K562 (cell line): ENCODE measurements at regions not wholly inside any gene's neighbourhood (a gene's known extent, or its start where the extent isn't known, plus 50 kb on each side); places are given as distances from the start of the nearest gene placed in this dataset.

ENCODE experiments used
- ATAC-seq: fragments of 200-7000 bp; cut with Tn5 transposase; 3 replicates; pipeline ENCODE4 v1.9.1; 2020; ENCODE audit warnings: moderate library complexity
- BruUV-seq: library from RNA; stranded (reverse); fragments of 400-500 nt; replicated peaks from 2 replicates; lab custom pipeline; 2021; lab: Mats Ljungman, UMichigan
- CTCF ChIA-PET: fragments of 300-600 bp; formaldehyde crosslinking; extraction: SDS; loops from one replicate; lab custom pipeline; 2021; ENCODE audit warnings: low intra/inter-chr PET ratio; lab: Yijun Ruan, JAX
- POLR2A ChIA-PET: fragments of 300-600, 350-650 bp; sonication (Branson Sonifier 250); formaldehyde crosslinking; extraction: SDS; loops from one replicate; lab custom pipeline; 2021; ENCODE audit warnings: antibody characterized with exemption, inconsistent platforms; lab: Yijun Ruan, JAX
- DNase-seq, 4 experiments: peaks; one replicate each; pipeline versions ENCODE4 v3.0.0 to v3.0.0-alpha.2; 2011 to 2018; ENCODE audit warnings: low spot score in 3 of 4, mixed read lengths in 3 of 4; ENCODE audit errors: extremely low read depth in 1 of 4
- FAIRE-seq: peaks from 2 replicates; lab custom pipeline; 2011; peaks lifted over from hg19 to GRCh38; lab: Jason Lieb, UNC
- H2AFZ ChIP-seq: 2 replicates; pipeline ENCODE4 v1.6.0; 2011; ENCODE audit warnings: low read depth, low read length, control low read depth, inconsistent platforms
- H3K27ac ChIP-seq: fragments of 200-600 bp; 3 replicates; pipeline ENCODE4 v1.8.0; 2011; ENCODE audit warnings: low read depth, mild to moderate bottlenecking, control low read depth, inconsistent platforms, low read length, moderate library complexity, mixed read lengths; ENCODE audit errors: extremely low read depth
- H3K27me3 ChIP-seq, 2 experiments: fragments of 300-600 bp in 1 of 2; 2 replicates in 1 of 2; 3 replicates in 1 of 2; pipeline versions ENCODE4 v1.6.0 to v1.8.0; 2011; ENCODE audit warnings: inconsistent platforms in 2 of 2, low read length in 2 of 2, mild to moderate bottlenecking in 1 of 2, mixed read lengths in 1 of 2, moderate library complexity in 1 of 2; ENCODE audit not compliant: control insufficient read depth in 2 of 2, insufficient read depth in 2 of 2
- H3K36me3 ChIP-seq: fragments of 300-600 bp; 3 replicates; pipeline ENCODE4 v1.8.0; 2011; ENCODE audit warnings: mild to moderate bottlenecking, low read length, inconsistent platforms; ENCODE audit not compliant: control insufficient read depth, insufficient read depth
- H3K4me1 ChIP-seq, 2 experiments: fragments of 200-600 bp in 1 of 2; replicated peaks in 1 of 2; 2 replicates in 1 of 2; 3 replicates in 1 of 2; pipeline versions ENCODE4 v1.5.1 to v1.8.0; 2011; ENCODE audit warnings: inconsistent platforms in 2 of 2, low read length in 2 of 2, mild to moderate bottlenecking in 1 of 2, mixed read lengths in 1 of 2, moderate library complexity in 1 of 2; ENCODE audit not compliant: control insufficient read depth in 2 of 2, insufficient read depth in 2 of 2
- H3K4me2 ChIP-seq: 2 replicates; pipeline ENCODE4 v1.6.1; 2011; ENCODE audit warnings: low read length, control low read depth, inconsistent platforms, mixed read lengths; ENCODE audit not compliant: insufficient read depth
- H3K4me3 ChIP-seq: fragments of 200-600 bp; sonication (generic), shearing (Covaris generic); 2 replicates; pipeline ENCODE4 v1.5.1; 2016; ENCODE audit warnings: control low read depth, inconsistent platforms
- H3K79me2 ChIP-seq: fragments of 200-600 bp; 3 replicates; pipeline ENCODE4 v1.8.0; 2011; ENCODE audit warnings: low read length, inconsistent platforms; ENCODE audit not compliant: control insufficient read depth, insufficient read depth
- H3K9ac ChIP-seq, 2 experiments: 2 replicates each; pipeline versions ENCODE4 v1.6.0 to v1.6.1; 2011; ENCODE audit warnings: low read depth in 2 of 2, low read length in 2 of 2, control low read depth in 1 of 2, inconsistent platforms in 1 of 2, mild to moderate bottlenecking in 1 of 2, mixed read lengths in 1 of 2; ENCODE audit not compliant: insufficient read depth in 1 of 2
- H3K9me1 ChIP-seq: one replicate; pipeline ENCODE4 v1.6.0; 2011; ENCODE audit warnings: inconsistent platforms, mild to moderate bottlenecking, low read length, moderate library complexity; ENCODE audit not compliant: control insufficient read depth, insufficient read depth
- H3K9me3 ChIP-seq: replicated peaks from 2 replicates; pipeline ENCODE4 v1.5.1; 2011; ENCODE audit warnings: low read depth, low read length, inconsistent platforms; ENCODE audit not compliant: control insufficient read depth, insufficient read depth
- H4K20me1 ChIP-seq: replicated peaks from 2 replicates; pipeline ENCODE4 v1.6.1; 2011; ENCODE audit warnings: low read length, inconsistent platforms, mixed read lengths; ENCODE audit not compliant: control insufficient read depth, insufficient read depth
- ATF3 ChIP-seq, 2 experiments: fragments of 450-650 bp in 1 of 2; sonication (generic) in 1 of 2; formaldehyde crosslinking in 1 of 2; IDR thresholded peaks in 1 of 2; conservative IDR thresholded peaks in 1 of 2; 2 replicates each; pipeline versions ENCODE4 v1.6.1 to v1.8.1; 2016 to 2023; ENCODE audit warnings: mild to moderate bottlenecking in 2 of 2, moderate library complexity in 2 of 2, inconsistent platforms in 1 of 2, missing genetic modification reagents in 1 of 2
- DPF2 ChIP-seq: fragments of 450-650 bp; IDR thresholded peaks from 2 replicates; pipeline ENCODE4 v1.6.1; 2016
- HNRNPL ChIP-seq: fragments of 200-400 bp; formaldehyde crosslinking; IDR thresholded peaks from 2 replicates; pipeline ENCODE4 v1.6.1; 2017; ENCODE audit warnings: low read depth, mild to moderate bottlenecking, low read length
- PHF20 ChIP-seq: fragments of 450-650 bp; IDR thresholded peaks from 2 replicates; pipeline ENCODE4 v1.6.1; 2018; ENCODE audit not compliant: partially characterized antibody
- RAD21 ChIP-seq, 2 experiments: fragments of 250-450 bp in 1 of 2; fragments of 450-650 bp in 1 of 2; sonication (Bioruptor Pico) in 1 of 2; formaldehyde crosslinking in 1 of 2; IDR thresholded peaks in 1 of 2; conservative IDR thresholded peaks in 1 of 2; 2 replicates each; pipeline versions ENCODE4 v1.4.0 to v1.8.0; 2020 to 2022; ENCODE audit warnings: mild to moderate bottlenecking in 2 of 2, moderate library complexity in 1 of 2
- ZNF511 ChIP-seq: sonication (generic); formaldehyde crosslinking; IDR thresholded peaks from 2 replicates; pipeline ENCODE4 v1.8.0; 2022; ENCODE audit warnings: mild to moderate bottlenecking, missing genetic modification reagents
- WGBS: fragments of 100-300 bp; shearing (Covaris generic); methylation state at CpG from one replicate; pipeline ENCODE4 v1.1.6; 2016; ENCODE audit warnings: low coverage, mixed read lengths; ENCODE audit not compliant: insufficient coverage; ENCODE audit errors: missing lambda C conversion rate; 5-methylcytosine and 5-hydroxymethylcytosine counted together
- in situ Hi-C: fragments of 300-500 bp; cut with MboI; formaldehyde crosslinking; loops from 4 replicates; pipeline ENCODE4 v1.15.0; 2018; ENCODE audit warnings: inconsistent platforms, mixed read lengths
- intact Hi-C: fragments of 100-400 bp; cut with micrococcal nuclease; formaldehyde crosslinking; loops from 2 replicates; pipeline ENCODE4 v1.14.2; 2022
- TF ChIP-seq, protein P1 (sequence below): fragments of 200-600 bp; sonication (generic); IDR thresholded peaks from one replicate; pipeline ENCODE4 v1.6.1; 2012; ENCODE audit warnings: mild to moderate bottlenecking, low read depth, low read length, inconsistent platforms

DNA sequence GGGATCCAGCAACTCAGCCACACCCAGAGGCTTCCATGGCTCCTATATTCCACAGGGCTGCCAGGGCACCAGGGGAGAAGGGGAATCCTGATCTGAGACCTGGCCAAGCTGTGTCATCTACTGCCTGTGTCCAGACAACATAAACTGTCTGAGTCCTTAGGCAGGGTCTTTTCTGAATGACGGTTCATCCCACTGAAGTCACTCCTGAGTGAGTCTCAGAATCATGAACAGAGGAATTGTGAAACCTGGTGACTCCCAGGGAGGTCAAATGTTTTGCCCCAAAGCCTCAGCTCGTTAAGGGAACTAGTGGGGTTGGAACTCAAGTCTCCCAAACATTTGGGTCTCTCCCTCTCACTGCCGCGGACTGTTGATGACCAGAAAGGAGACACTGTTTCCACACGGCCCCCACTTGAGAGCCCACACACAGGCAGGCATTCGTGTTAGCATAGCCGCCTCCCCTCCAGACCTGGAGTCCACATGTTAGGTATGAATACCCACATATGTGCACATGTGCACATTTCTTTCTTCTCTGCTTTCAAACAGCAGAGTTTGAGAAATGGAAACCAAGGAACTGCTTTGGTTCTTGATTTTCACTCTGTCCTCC lies 87.2 kb upstream of the KCNK12 start:
- Histone ChIP-seq H4K20me1 (peaks cover 8% of the 10 kb centered on the region; the same call in 1 of the 2 replicates), H3K79me2 (no peaks in the 10 kb centered on the region), H3K4me3 (no peak overlapping the region), H3K27ac (no peak overlapping the region), H3K9me3 (no peaks in the 10 kb centered on the region), H3K9ac (no peak overlapping the region), H3K36me3 (no peaks in the 10 kb centered on the region), H3K4me1 (peaks cover 0 to 9% of the 10 kb centered on the region in 2 experiments; a peak in 3 of 5 replicates), H3K4me2 (no peak overlapping the region), H2AFZ (no peak overlapping the region), H3K9me1 (peaks cover 3% of the 10 kb centered on the region), H3K27me3 (peaks cover 3 to 42% of the 10 kb centered on the region in 2 experiments; a peak in 4 of 5 replicates)
- BruUV-seq: no TSS peak
- FAIRE-seq (no peak), DNase-seq (no peak), ATAC-seq (no peak)
- in situ Hi-C loops: no loop called here
- WGBS: 4% methylated on average over 7 of the region's 7 CpGs
- intact Hi-C loops: loop anchor here (5.0 kb wide), 1 partner anchor 109 kb away; no protein-coding TSS in a partner anchor
- ChIA-PET POLR2A (interaction anchor here (0.5 to 0.6 kb wide), 2 partner anchors 17 to 113 kb away, joined by 3 read pairs; no protein-coding TSS in a partner anchor), CTCF (no interaction called here)
- no peak for TF ChIP-seq RAD21 (CRISPR knock-in tag; conservative IDR thresholded peaks at IDR 0.05 in 1 of 2, IDR thresholded peaks at IDR 0.05 in 1 of 2)
- TF ChIP-seq, protein P1, sequence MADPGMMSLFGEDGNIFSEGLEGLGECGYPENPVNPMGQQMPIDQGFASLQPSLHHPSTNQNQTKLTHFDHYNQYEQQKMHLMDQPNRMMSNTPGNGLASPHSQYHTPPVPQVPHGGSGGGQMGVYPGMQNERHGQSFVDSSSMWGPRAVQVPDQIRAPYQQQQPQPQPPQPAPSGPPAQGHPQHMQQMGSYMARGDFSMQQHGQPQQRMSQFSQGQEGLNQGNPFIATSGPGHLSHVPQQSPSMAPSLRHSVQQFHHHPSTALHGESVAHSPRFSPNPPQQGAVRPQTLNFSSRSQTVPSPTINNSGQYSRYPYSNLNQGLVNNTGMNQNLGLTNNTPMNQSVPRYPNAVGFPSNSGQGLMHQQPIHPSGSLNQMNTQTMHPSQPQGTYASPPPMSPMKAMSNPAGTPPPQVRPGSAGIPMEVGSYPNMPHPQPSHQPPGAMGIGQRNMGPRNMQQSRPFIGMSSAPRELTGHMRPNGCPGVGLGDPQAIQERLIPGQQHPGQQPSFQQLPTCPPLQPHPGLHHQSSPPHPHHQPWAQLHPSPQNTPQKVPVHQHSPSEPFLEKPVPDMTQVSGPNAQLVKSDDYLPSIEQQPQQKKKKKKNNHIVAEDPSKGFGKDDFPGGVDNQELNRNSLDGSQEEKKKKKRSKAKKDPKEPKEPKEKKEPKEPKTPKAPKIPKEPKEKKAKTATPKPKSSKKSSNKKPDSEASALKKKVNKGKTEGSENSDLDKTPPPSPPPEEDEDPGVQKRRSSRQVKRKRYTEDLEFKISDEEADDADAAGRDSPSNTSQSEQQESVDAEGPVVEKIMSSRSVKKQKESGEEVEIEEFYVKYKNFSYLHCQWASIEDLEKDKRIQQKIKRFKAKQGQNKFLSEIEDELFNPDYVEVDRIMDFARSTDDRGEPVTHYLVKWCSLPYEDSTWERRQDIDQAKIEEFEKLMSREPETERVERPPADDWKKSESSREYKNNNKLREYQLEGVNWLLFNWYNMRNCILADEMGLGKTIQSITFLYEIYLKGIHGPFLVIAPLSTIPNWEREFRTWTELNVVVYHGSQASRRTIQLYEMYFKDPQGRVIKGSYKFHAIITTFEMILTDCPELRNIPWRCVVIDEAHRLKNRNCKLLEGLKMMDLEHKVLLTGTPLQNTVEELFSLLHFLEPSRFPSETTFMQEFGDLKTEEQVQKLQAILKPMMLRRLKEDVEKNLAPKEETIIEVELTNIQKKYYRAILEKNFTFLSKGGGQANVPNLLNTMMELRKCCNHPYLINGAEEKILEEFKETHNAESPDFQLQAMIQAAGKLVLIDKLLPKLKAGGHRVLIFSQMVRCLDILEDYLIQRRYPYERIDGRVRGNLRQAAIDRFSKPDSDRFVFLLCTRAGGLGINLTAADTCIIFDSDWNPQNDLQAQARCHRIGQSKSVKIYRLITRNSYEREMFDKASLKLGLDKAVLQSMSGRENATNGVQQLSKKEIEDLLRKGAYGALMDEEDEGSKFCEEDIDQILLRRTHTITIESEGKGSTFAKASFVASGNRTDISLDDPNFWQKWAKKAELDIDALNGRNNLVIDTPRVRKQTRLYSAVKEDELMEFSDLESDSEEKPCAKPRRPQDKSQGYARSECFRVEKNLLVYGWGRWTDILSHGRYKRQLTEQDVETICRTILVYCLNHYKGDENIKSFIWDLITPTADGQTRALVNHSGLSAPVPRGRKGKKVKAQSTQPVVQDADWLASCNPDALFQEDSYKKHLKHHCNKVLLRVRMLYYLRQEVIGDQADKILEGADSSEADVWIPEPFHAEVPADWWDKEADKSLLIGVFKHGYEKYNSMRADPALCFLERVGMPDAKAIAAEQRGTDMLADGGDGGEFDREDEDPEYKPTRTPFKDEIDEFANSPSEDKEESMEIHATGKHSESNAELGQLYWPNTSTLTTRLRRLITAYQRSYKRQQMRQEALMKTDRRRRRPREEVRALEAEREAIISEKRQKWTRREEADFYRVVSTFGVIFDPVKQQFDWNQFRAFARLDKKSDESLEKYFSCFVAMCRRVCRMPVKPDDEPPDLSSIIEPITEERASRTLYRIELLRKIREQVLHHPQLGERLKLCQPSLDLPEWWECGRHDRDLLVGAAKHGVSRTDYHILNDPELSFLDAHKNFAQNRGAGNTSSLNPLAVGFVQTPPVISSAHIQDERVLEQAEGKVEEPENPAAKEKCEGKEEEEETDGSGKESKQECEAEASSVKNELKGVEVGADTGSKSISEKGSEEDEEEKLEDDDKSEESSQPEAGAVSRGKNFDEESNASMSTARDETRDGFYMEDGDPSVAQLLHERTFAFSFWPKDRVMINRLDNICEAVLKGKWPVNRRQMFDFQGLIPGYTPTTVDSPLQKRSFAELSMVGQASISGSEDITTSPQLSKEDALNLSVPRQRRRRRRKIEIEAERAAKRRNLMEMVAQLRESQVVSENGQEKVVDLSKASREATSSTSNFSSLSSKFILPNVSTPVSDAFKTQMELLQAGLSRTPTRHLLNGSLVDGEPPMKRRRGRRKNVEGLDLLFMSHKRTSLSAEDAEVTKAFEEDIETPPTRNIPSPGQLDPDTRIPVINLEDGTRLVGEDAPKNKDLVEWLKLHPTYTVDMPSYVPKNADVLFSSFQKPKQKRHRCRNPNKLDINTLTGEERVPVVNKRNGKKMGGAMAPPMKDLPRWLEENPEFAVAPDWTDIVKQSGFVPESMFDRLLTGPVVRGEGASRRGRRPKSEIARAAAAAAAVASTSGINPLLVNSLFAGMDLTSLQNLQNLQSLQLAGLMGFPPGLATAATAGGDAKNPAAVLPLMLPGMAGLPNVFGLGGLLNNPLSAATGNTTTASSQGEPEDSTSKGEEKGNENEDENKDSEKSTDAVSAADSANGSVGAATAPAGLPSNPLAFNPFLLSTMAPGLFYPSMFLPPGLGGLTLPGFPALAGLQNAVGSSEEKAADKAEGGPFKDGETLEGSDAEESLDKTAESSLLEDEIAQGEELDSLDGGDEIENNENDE: no peak
- no peak for TF ChIP-seq PHF20
- TF ChIP-seq ZNF511 (CRISPR knock-in tag): no peak
- no peak for TF ChIP-seq DPF2
- no peak for TF ChIP-seq ATF3 (IDR thresholded peaks at IDR 0.05)
- TF ChIP-seq ATF3 (CRISPR knock-in tag; conservative IDR thresholded peaks at IDR 0.05): no peak
- no peak for TF ChIP-seq HNRNPL
